ENCODE measurements at regions not wholly inside any gene's neighbourhood (a gene's known extent, or its start where the extent isn't known, plus 50 kb on each side); places are given as distances from the start of the nearest gene placed in this dataset.

GRCh38 chr20:17138237-17138636 is 88.6 kb upstream of the PCSK2 start:
- DNase-seq, result no peak

- DNase-seq, result no peak
Measured at GRCh38 chr20:17140894-17141293, 85.9 kb upstream of the PCSK2 start.

- DNase-seq, result no peak
Measured at GRCh38 chr20:17141568-17141967, 85.3 kb upstream of the PCSK2 start.

GRCh38 chr20:17142666-17143065 is 84.2 kb upstream of the PCSK2 start:
- no peak for DNase-seq

GRCh38 chr20:17150858-17151257 is 76.0 kb upstream of the PCSK2 start:
- DNase-seq, result no peak

- no peak for DNase-seq
Measured at GRCh38 chr20:17155401-17155800, 71.4 kb upstream of the PCSK2 start.

GRCh38 chr20:17158701-17159100 is 68.1 kb upstream of the PCSK2 start:
- DNase-seq, result no peak

- DNase-seq, result no peak
Measured at GRCh38 chr20:17161673-17162481, 65.0 kb upstream of the PCSK2 start.

- DNase-seq, result no peak
Measured at GRCh38 chr20:17168026-17168612, 58.7 kb upstream of the PCSK2 start.

GRCh38 chr20:17169585-17170136 is 57.2 kb upstream of the PCSK2 start:
- no peak for DNase-seq

- no peak for DNase-seq
Measured at GRCh38 chr20:17171746-17172280, 55.0 kb upstream of the PCSK2 start.

- no peak for DNase-seq
Measured at GRCh38 chr20:17172836-17173516, 53.9 kb upstream of the PCSK2 start.
